GM12801 (cell line): ENCODE measurements at regions not wholly inside any gene's neighbourhood (a gene's known extent, or its start where the extent isn't known, plus 50 kb on each side); places are given as distances from the start of the nearest gene placed in this dataset.

Experiments used
- CTCF ChIP-seq: IDR thresholded peaks from one replicate; pipeline ENCODE4 v1.5.1; 2011; ENCODE audit warnings: control low read depth; ENCODE audit not compliant: insufficient read length; ENCODE audit errors: extremely low read depth

GRCh38 chr5:157997991-157998504 is 139.1 kb upstream of the CLINT1 start:
- TF ChIP-seq CTCF: no peak

GRCh38 chr5:157994906-157995519 is 136.1 kb upstream of the CLINT1 start:
- TF ChIP-seq CTCF: no peak

- TF ChIP-seq CTCF: no peak
These were observed 135.2 kb upstream of the CLINT1 start for GRCh38 chr5:157993986-157994691.

GRCh38 chr5:157993201-157993600 is 134.3 kb upstream of the CLINT1 start:
- no peak for TF ChIP-seq CTCF

GRCh38 chr5:157990583-157991181 is 131.7 kb upstream of the CLINT1 start:
- TF ChIP-seq CTCF: no peak

GRCh38 chr5:157989296-157989695 is 130.4 kb upstream of the CLINT1 start:
- no peak for TF ChIP-seq CTCF

- TF ChIP-seq CTCF: no peak
These were observed 128.3 kb upstream of the CLINT1 start for GRCh38 chr5:157987259-157987658.
